NCI-H526 treated with DMSO at 0.1 percent for 48 hours (cell line): ENCODE measurements at regions not wholly inside any gene's neighbourhood (a gene's known extent, or its start where the extent isn't known, plus 50 kb on each side); places are given as distances from the start of the nearest gene placed in this dataset.

Experiments used
- DNase-seq: peaks from one replicate; lab custom pipeline; 2025; lab: John Stamatoyannopoulos, UW

GRCh38 chr12:41762691-41763090 lies 382.0 kb downstream of the GXYLT1 start:
- DNase-seq: no peak

GRCh38 chr12:41745593-41745992 lies 399.1 kb downstream of the GXYLT1 start:
- no peak for DNase-seq

- DNase-seq: no peak
These were observed 400.8 kb downstream of the GXYLT1 start for GRCh38 chr12:41743835-41744234.

- DNase-seq: no peak
These were observed 405.6 kb downstream of the GXYLT1 start for GRCh38 chr12:41739066-41739465.

- DNase-seq: no peak
These were observed 407.3 kb downstream of the GXYLT1 start for GRCh38 chr12:41737423-41737822.

GRCh38 chr12:41736436-41736835 lies 408.2 kb downstream of the GXYLT1 start:
- no peak for DNase-seq

GRCh38 chr12:41731691-41732090 lies 413.0 kb downstream of the GXYLT1 start:
- no peak for DNase-seq

GRCh38 chr12:41731061-41731460 lies 413.6 kb downstream of the GXYLT1 start:
- no peak for DNase-seq

- no peak for DNase-seq
These were observed 420.5 kb downstream of the GXYLT1 start for GRCh38 chr12:41724216-41724615.

- DNase-seq: no peak
These were observed 425.5 kb downstream of the GXYLT1 start for GRCh38 chr12:41719214-41719613.

- no peak for DNase-seq
These were observed 429.4 kb downstream of the GXYLT1 start for GRCh38 chr12:41715256-41715655.

- no peak for DNase-seq
These were observed 435.0 kb downstream of the GXYLT1 start for GRCh38 chr12:41709463-41710285.

- DNase-seq: no peak
These were observed 435.7 kb downstream of the GXYLT1 start for GRCh38 chr12:41709012-41709411.

GRCh38 chr12:41706376-41706775 lies 438.3 kb downstream of the GXYLT1 start:
- no peak for DNase-seq

- DNase-seq: no peak
These were observed 442.6 kb downstream of the GXYLT1 start for GRCh38 chr12:41701943-41702601.

- DNase-seq: no peak
These were observed 443.7 kb downstream of the GXYLT1 start for GRCh38 chr12:41700940-41701339.

- DNase-seq: no peak
These were observed 445.0 kb downstream of the GXYLT1 start for GRCh38 chr12:41699658-41700057.

GRCh38 chr12:41697161-41697560 lies 447.5 kb downstream of the GXYLT1 start:
- no peak for DNase-seq

GRCh38 chr12:41684997-41685396 lies 459.7 kb downstream of the GXYLT1 start:
- DNase-seq: no peak

- DNase-seq: no peak
These were observed 461.0 kb downstream of the GXYLT1 start for GRCh38 chr12:41683513-41684240.

GRCh38 chr12:41683023-41683422 lies 461.7 kb downstream of the GXYLT1 start:
- DNase-seq: no peak

- no peak for DNase-seq
These were observed 462.8 kb downstream of the GXYLT1 start for GRCh38 chr12:41681898-41682297.

- no peak for DNase-seq
These were observed 464.5 kb downstream of the GXYLT1 start for GRCh38 chr12:41680155-41680554.
